Left cardiac atrium (tissue), 4 donors: ENCODE measurements at regions not wholly inside any gene's neighbourhood (a gene's known extent, or its start where the extent isn't known, plus 50 kb on each side); places are given as distances from the start of the nearest gene placed in this dataset.

ENCODE experiments used
- ATAC-seq, 2 donors: fragments of 200-7000 bp; cut with Tn5 transposase; one replicate each; pipeline ENCODE4 v1.9.1; 2020; ENCODE audit warnings: mild to moderate bottlenecking in 2 of 2, moderate library complexity in 2 of 2
- DNase-seq: peaks from one replicate; pipeline ENCODE4 v3.0.0-alpha.2; 2020
- intact Hi-C, 2 donors: fragments of 100-400 bp; cut with DNase I; formaldehyde crosslinking; loops; one replicate each; pipeline versions ENCODE4 v1.14.1 to v1.15.1; 2022 to 2023
- donor health status: DM: no; HTN: yes; CAD: no.
- donor health status: DM: no; HTN: yes; CAD: no; lungs with severe emphysema.
- donor health status: DM: yes; HTN: yes; CAD: no.
- donor health status: Dilated cardiomyopathy.

- ATAC-seq (no peak), DNase-seq (no peak)
- intact Hi-C loops: no loop called here
Measured at GRCh38 chr2:59627599-59627998, 925.9 kb downstream of the BCL11A start.

GRCh38 chr2:59622599-59623308 lies 930.7 kb downstream of the BCL11A start:
- intact Hi-C loops: no loop called here
- DNase-seq (no peak), ATAC-seq (no peak)

- intact Hi-C loops: no loop called here
- DNase-seq (no peak), ATAC-seq (no peak)
Measured at GRCh38 chr2:59604123-59604522, 949.3 kb downstream of the BCL11A start.

GRCh38 chr2:59594671-59595222 lies 958.7 kb downstream of the BCL11A start:
- no peak for ATAC-seq
- intact Hi-C loops: no loop called here
- DNase-seq: no peak

- no peak for ATAC-seq
- no peak for DNase-seq
- intact Hi-C loops: no loop called here
Measured at GRCh38 chr2:59590798-59591197, 962.7 kb downstream of the BCL11A start.

- ATAC-seq (no peak), DNase-seq (no peak)
- intact Hi-C loops: no loop called here
Measured at GRCh38 chr2:59589881-59590280, 963.6 kb downstream of the BCL11A start.

GRCh38 chr2:59588286-59588685 lies 965.2 kb downstream of the BCL11A start:
- no peak for ATAC-seq
- DNase-seq: no peak
- intact Hi-C loops: no loop called here

GRCh38 chr2:59586176-59586575 lies 967.3 kb downstream of the BCL11A start:
- no peak for DNase-seq
- intact Hi-C loops: no loop called here
- ATAC-seq: no peak

GRCh38 chr2:59585655-59586054 lies 967.8 kb downstream of the BCL11A start:
- ATAC-seq (no peak), DNase-seq (no peak)
- intact Hi-C loops: no loop called here

GRCh38 chr2:59584958-59585357 lies 968.5 kb downstream of the BCL11A start:
- no peak for DNase-seq
- intact Hi-C loops: no loop called here
- no peak for ATAC-seq

- intact Hi-C loops: no loop called here
- DNase-seq: no peak
- ATAC-seq: no peak
Measured at GRCh38 chr2:59583173-59583765, 970.2 kb downstream of the BCL11A start.

GRCh38 chr2:59578349-59578748 lies 975.1 kb downstream of the BCL11A start:
- DNase-seq (no peak), ATAC-seq (no peak)
- intact Hi-C loops: no loop called here

GRCh38 chr2:59575191-59575590 lies 978.3 kb downstream of the BCL11A start:
- intact Hi-C loops: no loop called here
- no peak for DNase-seq
- ATAC-seq: no peak

GRCh38 chr2:59572227-59572626 lies 981.2 kb downstream of the BCL11A start:
- intact Hi-C loops: no loop called here
- ATAC-seq: no peak
- no peak for DNase-seq

- intact Hi-C loops: no loop called here
- DNase-seq (no peak), ATAC-seq (no peak)
Measured at GRCh38 chr2:59570818-59571217, 982.6 kb downstream of the BCL11A start.

GRCh38 chr2:59569124-59569523 lies 984.3 kb downstream of the BCL11A start:
- DNase-seq (no peak), ATAC-seq (no peak)
- intact Hi-C loops: no loop called here

- intact Hi-C loops: no loop called here
- no peak for ATAC-seq
- DNase-seq: no peak
Measured at GRCh38 chr2:59568461-59568860, 985.0 kb downstream of the BCL11A start.

- intact Hi-C loops: no loop called here
- no peak for DNase-seq
- peak in 1 of 2 donors; percentile 74 for ATAC-seq
Measured at GRCh38 chr2:59567151-59567550, 986.3 kb downstream of the BCL11A start.

- intact Hi-C loops: no loop called here
- ATAC-seq (no peak), DNase-seq (no peak)
Measured at GRCh38 chr2:59566739-59567138, 986.7 kb downstream of the BCL11A start.

- ATAC-seq: no peak
- no peak for DNase-seq
- intact Hi-C loops: no loop called here
Measured at GRCh38 chr2:59561281-59561680, 992.2 kb downstream of the BCL11A start.

GRCh38 chr2:59560769-59561168 lies 992.7 kb downstream of the BCL11A start:
- intact Hi-C loops: no loop called here
- no peak for DNase-seq
- ATAC-seq: no peak
